Vagina (tissue), 2 donors: ENCODE measurements at regions not wholly inside any gene's neighbourhood (a gene's known extent, or its start where the extent isn't known, plus 50 kb on each side); places are given as distances from the start of the nearest gene placed in this dataset.

Experiments
- POLR2A ChIP-seq, 2 donors: fragments of 450-650 bp; IDR thresholded peaks; one replicate each; pipeline ENCODE4 v1.6.1; 2017; ENCODE audit warnings: antibody characterized with exemption in 2 of 2, mild to moderate bottlenecking in 2 of 2, moderate library complexity in 2 of 2
- TF ChIP-seq, protein P1 (sequence below), 3 experiments: fragments of 450-650 bp in 2 of 3; fragments of 200-600 bp in 1 of 3; sonication (generic) in 1 of 3; IDR thresholded peaks; one replicate each; pipeline ENCODE4 v1.5.1; 2017 to 2019; ENCODE audit warnings: antibody characterized with exemption in 3 of 3, mild to moderate bottlenecking in 2 of 3, moderate library complexity in 2 of 3

GRCh38 chr5:6243706-6244338 is 134.5 kb downstream of the MED10 start:
- TF ChIP-seq, protein P1, sequence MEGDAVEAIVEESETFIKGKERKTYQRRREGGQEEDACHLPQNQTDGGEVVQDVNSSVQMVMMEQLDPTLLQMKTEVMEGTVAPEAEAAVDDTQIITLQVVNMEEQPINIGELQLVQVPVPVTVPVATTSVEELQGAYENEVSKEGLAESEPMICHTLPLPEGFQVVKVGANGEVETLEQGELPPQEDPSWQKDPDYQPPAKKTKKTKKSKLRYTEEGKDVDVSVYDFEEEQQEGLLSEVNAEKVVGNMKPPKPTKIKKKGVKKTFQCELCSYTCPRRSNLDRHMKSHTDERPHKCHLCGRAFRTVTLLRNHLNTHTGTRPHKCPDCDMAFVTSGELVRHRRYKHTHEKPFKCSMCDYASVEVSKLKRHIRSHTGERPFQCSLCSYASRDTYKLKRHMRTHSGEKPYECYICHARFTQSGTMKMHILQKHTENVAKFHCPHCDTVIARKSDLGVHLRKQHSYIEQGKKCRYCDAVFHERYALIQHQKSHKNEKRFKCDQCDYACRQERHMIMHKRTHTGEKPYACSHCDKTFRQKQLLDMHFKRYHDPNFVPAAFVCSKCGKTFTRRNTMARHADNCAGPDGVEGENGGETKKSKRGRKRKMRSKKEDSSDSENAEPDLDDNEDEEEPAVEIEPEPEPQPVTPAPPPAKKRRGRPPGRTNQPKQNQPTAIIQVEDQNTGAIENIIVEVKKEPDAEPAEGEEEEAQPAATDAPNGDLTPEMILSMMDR (IDR thresholded peaks at IDR 0.05), result no peak
- TF ChIP-seq POLR2A (IDR thresholded peaks at IDR 0.05), result no peak
